OCI-LY7 (cell line): ENCODE measurements at regions not wholly inside any gene's neighbourhood (a gene's known extent, or its start where the extent isn't known, plus 50 kb on each side); places are given as distances from the start of the nearest gene placed in this dataset.

Source experiments
- BruUV-seq: library from RNA; stranded (reverse); fragments of 400-500 nt; replicated peaks from 2 replicates; lab custom pipeline; 2021; lab: Mats Ljungman, UMichigan
- CTCF ChIA-PET: fragments of 300-600 bp; sonication (Branson Sonifier 250); formaldehyde crosslinking; loops from one replicate; lab custom pipeline; 2022; ENCODE audit warnings: antibody characterized with exemption; ENCODE audit not compliant: unreplicated experiment; lab: Charles Lee
- POLR2A ChIA-PET: fragments of 300-600 bp; sonication (Branson Sonifier 250); formaldehyde crosslinking; loops from one replicate; lab custom pipeline; 2022; ENCODE audit warnings: antibody characterized with exemption; lab: Charles Lee
- DNase-seq: peaks from one replicate; pipeline ENCODE4 v3.0.0-alpha.2; 2015; ENCODE audit warnings: low spot score
- H2AFZ ChIP-seq: fragments of 200-600 bp; sonication (generic), shearing (Covaris generic); 2 replicates; pipeline ENCODE4 v1.6.1; 2014; ENCODE audit warnings: mild to moderate bottlenecking, antibody characterized with exemption, low read length, moderate library complexity
- H3K27ac ChIP-seq: fragments of 200-600 bp; sonication (generic); 2 replicates; pipeline ENCODE4 v1.5.1; 2014; ENCODE audit warnings: mixed run types, low read depth, mild to moderate bottlenecking, moderate library complexity, low read length, inconsistent platforms; ENCODE audit not compliant: poor library complexity, severe bottlenecking
- H3K36me3 ChIP-seq: fragments of 200-600 bp; sonication (generic); 2 replicates; pipeline ENCODE4 v1.6.1; 2014; ENCODE audit warnings: mild to moderate bottlenecking, antibody characterized with exemption, low read length, moderate library complexity, mixed read lengths; ENCODE audit not compliant: insufficient read depth
- H3K4me1 ChIP-seq: fragments of 200-600 bp; sonication (generic); 2 replicates; pipeline ENCODE4 v1.5.1; 2014; ENCODE audit warnings: mild to moderate bottlenecking, low read length; ENCODE audit not compliant: insufficient read depth, poor library complexity, severe bottlenecking
- H3K4me2 ChIP-seq: fragments of 200-600 bp; sonication (generic); 2 replicates; pipeline ENCODE4 v1.6.1; 2014; ENCODE audit warnings: mild to moderate bottlenecking, low read length
- H3K4me3 ChIP-seq: fragments of 200-600 bp; sonication (generic); 2 replicates; pipeline ENCODE4 v1.5.1; 2014; ENCODE audit warnings: mild to moderate bottlenecking, low read depth, low read length; ENCODE audit not compliant: poor library complexity, severe bottlenecking
- H3K79me2 ChIP-seq: fragments of 200-600 bp; sonication (generic); 2 replicates; pipeline ENCODE4 v1.6.1; 2016; ENCODE audit warnings: low read depth, mild to moderate bottlenecking, low read length, moderate library complexity, mixed read lengths; ENCODE audit not compliant: insufficient read depth
- H3K9me2 ChIP-seq: fragments of 200-600 bp; sonication (generic); 2 replicates; pipeline ENCODE4 v1.6.1; 2016; ENCODE audit warnings: mild to moderate bottlenecking, low read length, mixed read lengths; ENCODE audit not compliant: insufficient read depth
- H3K9me3 ChIP-seq: fragments of 200-600 bp; sonication (generic); 2 replicates; pipeline ENCODE4 v1.6.1; 2014; ENCODE audit warnings: mild to moderate bottlenecking, mixed run types, low read length, mixed read lengths
- H4K20me1 ChIP-seq: fragments of 200-600 bp; sonication (generic); 2 replicates; pipeline ENCODE4 v1.6.1; 2014; ENCODE audit warnings: mild to moderate bottlenecking, antibody characterized with exemption, low read length, moderate library complexity, mixed read lengths; ENCODE audit not compliant: insufficient read depth
- CTCF ChIP-seq: fragments of 200-600 bp; sonication (generic); conservative IDR thresholded peaks from 2 replicates; pipeline ENCODE4 v1.5.1; 2014; ENCODE audit warnings: mild to moderate bottlenecking, antibody characterized with exemption, low read length, moderate library complexity, mixed read lengths
- EZH2phosphoT487 ChIP-seq: fragments of 200-600 bp; sonication (generic); IDR thresholded peaks from 2 replicates; pipeline ENCODE4 v1.6.1; 2018; ENCODE audit warnings: low read depth, borderline replicate concordance, mild to moderate bottlenecking, mixed run types, antibody characterized with exemption, low read length, moderate library complexity, mixed read lengths
- intact Hi-C: fragments of 100-400 bp; cut with micrococcal nuclease; formaldehyde crosslinking; loops from one replicate; pipeline ENCODE4 v1.10.0; 2022; ENCODE audit not compliant: unreplicated experiment

GRCh38 chr14:96635850-96636249 is 133.7 kb downstream of the PAPOLA start:
- H3K9me2 ChIP-seq: no peaks in the 10 kb centered on the region
- no peaks in the 10 kb centered on the region for H3K9me3 ChIP-seq
- H3K4me2 ChIP-seq: no peak overlapping the region
- DNase-seq: no peak
- intact Hi-C loops: no loop called here
- H3K36me3 ChIP-seq: no peaks in the 10 kb centered on the region
- POLR2A ChIA-PET: no interaction called here
- no TSS peak for BruUV-seq
- peaks cover 8% of the 10 kb centered on the region for H3K4me1 ChIP-seq
- H3K27ac ChIP-seq: no peak overlapping the region
- no peaks in the 10 kb centered on the region for H4K20me1 ChIP-seq
- H2AFZ ChIP-seq: no peak overlapping the region
- no peaks in the 10 kb centered on the region for H3K79me2 ChIP-seq
- H3K4me3 ChIP-seq: no peak overlapping the region
- CTCF ChIA-PET: no interaction called here
- TF ChIP-seq EZH2phosphoT487 (no peak), CTCF (no peak)

GRCh38 chr14:96637521-96637920 is 135.3 kb downstream of the PAPOLA start:
- TF ChIP-seq EZH2phosphoT487: no peak
- TF ChIP-seq CTCF: no peak
- ChIA-PET POLR2A (no interaction called here), CTCF (no interaction called here)
- no peaks in the 10 kb centered on the region for H3K36me3 ChIP-seq
- no peak overlapping the region for H3K27ac ChIP-seq
- peaks cover 8% of the 10 kb centered on the region for H3K4me1 ChIP-seq
- intact Hi-C loops: no loop called here
- no peaks in the 10 kb centered on the region for H3K79me2 ChIP-seq
- no peak overlapping the region for H3K4me2 ChIP-seq
- H3K4me3 ChIP-seq: no peak overlapping the region
- H4K20me1 ChIP-seq: no peaks in the 10 kb centered on the region
- DNase-seq: no peak
- H3K9me2 ChIP-seq: no peaks in the 10 kb centered on the region
- no peak overlapping the region for H2AFZ ChIP-seq
- H3K9me3 ChIP-seq: no peaks in the 10 kb centered on the region
- no TSS peak for BruUV-seq

GRCh38 chr14:96638041-96638855 is 136.1 kb downstream of the PAPOLA start:
- POLR2A ChIA-PET: no interaction called here

More at GRCh38 chr14:96638041-96638855, 136.1 kb downstream of the PAPOLA start:
- H3K36me3 ChIP-seq: no peaks in the 10 kb centered on the region
- no peak for DNase-seq
- H3K79me2 ChIP-seq: no peaks in the 10 kb centered on the region
- intact Hi-C loops: no loop called here
- H3K9me3 ChIP-seq: no peaks in the 10 kb centered on the region
- no TSS peak for BruUV-seq
- CTCF ChIA-PET: no interaction called here
- TF ChIP-seq EZH2phosphoT487 (no peak), CTCF (no peak)
- no peak overlapping the region for H3K27ac ChIP-seq
- no peak overlapping the region for H2AFZ ChIP-seq
- H3K4me2 ChIP-seq: no peak overlapping the region
- H3K4me1 ChIP-seq: peaks cover 8% of the 10 kb centered on the region
- H4K20me1 ChIP-seq: no peaks in the 10 kb centered on the region
- no peaks in the 10 kb centered on the region for H3K9me2 ChIP-seq
- H3K4me3 ChIP-seq: no peak overlapping the region
